ENCODE measurements at regions not wholly inside any gene's neighbourhood (a gene's known extent, or its start where the extent isn't known, plus 50 kb on each side); places are given as distances from the start of the nearest gene placed in this dataset.
"Not testable (repeated sequence)": the region's sequence is repeated elsewhere in the genome, so short reads cannot be mapped to it uniquely, and the experiment has no call there.

- DNase-seq, result not testable (repeated sequence)
Measured at GRCh38 chr17:20633268-20634059, 53.9 kb downstream of the CDRT15L2 start.

- not testable (repeated sequence) for DNase-seq
Measured at GRCh38 chr17:20640147-20640546, 60.6 kb downstream of the CDRT15L2 start.

- DNase-seq, result not testable (repeated sequence)
Measured at GRCh38 chr17:20646661-20647272, 67.2 kb downstream of the CDRT15L2 start.

DNA sequence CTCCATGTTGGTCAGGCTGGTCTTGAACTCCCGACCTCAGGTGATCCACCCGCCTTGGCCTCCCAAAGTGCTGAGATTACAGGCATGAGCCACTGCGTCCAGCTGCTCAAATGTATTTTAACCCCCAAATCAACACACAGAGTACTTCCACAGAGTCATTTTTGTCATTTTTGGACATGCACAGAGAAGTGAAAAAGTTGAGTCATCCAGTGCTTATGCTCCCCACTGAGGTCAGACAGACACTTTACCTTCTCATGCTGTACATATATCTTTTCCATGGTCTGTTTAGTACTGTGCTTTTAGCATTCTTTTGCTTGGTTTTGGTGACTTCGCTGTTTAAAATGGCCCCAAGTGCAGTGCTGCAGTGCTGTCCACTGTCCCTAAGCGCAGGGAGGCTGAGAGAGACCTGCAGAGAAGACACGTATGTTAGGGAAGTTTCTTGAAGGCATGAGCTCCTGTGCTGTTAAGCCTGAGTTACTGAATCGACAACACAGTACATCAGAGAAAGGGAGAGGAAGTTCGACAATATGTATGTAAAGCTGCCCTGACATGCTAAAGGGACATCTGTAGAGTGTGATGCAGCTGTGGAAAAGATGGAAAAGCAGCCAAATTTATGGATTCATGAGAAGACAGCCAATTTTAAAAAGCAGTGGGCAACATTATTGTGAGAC, 69.7 kb downstream of the CDRT15L2 start:
- not testable (repeated sequence) for DNase-seq

GRCh38 chr17:20651022-20651421, 71.5 kb downstream of the CDRT15L2 start:
- not testable (repeated sequence) for DNase-seq

GRCh38 chr17:20651736-20652135, 72.2 kb downstream of the CDRT15L2 start:
- DNase-seq, result not testable (repeated sequence)

DNA sequence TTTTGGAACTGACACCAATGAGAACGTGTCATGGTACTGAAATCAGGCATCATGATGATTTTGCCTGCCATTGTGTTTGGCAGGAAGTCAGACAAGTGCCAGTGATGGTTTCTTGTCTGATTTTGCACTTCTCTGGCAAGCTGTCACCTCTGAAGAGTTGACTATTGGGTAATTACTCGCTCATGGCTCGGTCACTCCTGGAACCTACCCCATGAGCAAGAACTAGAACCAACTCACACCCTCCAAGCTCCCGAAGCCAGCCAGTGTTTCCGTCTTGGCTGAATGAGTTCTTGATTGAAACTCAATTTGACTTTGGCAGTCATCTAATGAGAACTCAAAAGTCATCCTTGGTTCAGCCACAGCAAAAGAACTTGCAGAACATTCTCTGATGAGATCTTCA, 73.9 kb downstream of the CDRT15L2 start:
- DNase-seq, result not testable (repeated sequence)

GRCh38 chr17:20654114-20654513, 74.6 kb downstream of the CDRT15L2 start:
- peak; percentile 10 for DNase-seq

DNA sequence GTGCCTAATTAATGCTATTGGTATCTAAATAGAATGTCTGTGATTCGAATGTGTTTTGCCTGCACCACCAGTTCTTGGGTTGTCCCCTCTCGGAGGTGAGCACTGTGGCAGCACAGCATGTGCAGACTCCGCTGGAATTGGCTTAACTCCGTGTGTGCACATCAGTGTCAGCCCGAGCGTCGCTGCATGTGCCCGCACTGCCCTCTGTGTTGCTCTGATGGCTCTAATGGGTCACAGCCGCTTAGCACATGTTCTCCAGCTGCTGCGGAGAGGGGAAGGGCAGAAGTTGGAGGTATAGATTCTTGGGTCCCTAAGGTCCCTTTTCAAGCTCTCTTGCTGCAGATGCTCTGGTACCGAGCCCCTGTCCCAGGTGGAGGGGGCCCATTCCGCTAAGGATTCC, 75.1 kb downstream of the CDRT15L2 start:
- not testable (repeated sequence) for DNase-seq

- DNase-seq, result not testable (repeated sequence)
Measured at GRCh38 chr17:20665103-20665955, 85.8 kb downstream of the CDRT15L2 start.

DNA sequence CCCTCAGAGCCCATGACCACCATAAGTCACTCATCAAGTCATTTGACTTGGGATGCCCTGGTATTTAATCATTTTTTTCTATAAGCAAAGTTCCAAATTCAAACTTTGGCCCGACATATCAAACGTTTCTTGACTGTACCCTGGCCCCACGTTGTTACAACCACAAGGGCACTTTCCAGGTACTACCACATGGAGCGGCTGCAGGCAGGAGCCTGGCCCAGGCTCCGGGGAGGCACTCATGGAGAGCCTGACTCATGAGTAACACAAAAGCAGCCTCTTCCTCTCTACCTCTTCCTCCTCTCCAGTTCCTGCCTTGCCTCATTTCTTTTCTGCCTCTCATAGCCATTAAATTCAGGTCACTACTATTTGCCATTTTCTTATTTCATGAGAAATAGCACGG, 87.2 kb downstream of the CDRT15L2 start:
- not testable (repeated sequence) for DNase-seq

- not testable (repeated sequence) for DNase-seq
Measured at GRCh38 chr17:20667712-20668111, 88.2 kb downstream of the CDRT15L2 start.

DNA sequence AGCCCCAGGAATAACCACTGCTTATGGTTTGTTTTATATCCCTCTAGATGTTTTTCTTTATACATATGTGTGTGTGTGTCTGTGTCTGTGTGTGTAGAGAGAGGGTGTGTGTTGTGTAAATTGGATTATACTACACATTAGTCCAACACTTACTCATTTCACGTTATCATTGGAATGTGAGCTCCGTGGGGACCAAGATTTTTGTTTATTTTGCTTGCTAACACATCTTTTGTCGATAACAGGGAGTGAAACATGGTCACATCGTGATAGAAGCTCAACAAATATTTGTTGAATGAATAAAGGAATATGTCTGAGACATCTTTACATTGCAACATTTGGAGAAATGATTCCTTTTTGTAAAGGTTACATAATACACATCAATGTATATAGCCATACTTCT, 88.8 kb downstream of the CDRT15L2 start:
- DNase-seq, result not testable (repeated sequence)

GRCh38 chr17:20668868-20669267, 89.3 kb downstream of the CDRT15L2 start:
- DNase-seq, result not testable (repeated sequence)

- DNase-seq, result not testable (repeated sequence)
Measured at GRCh38 chr17:20670506-20670905, 91.0 kb downstream of the CDRT15L2 start.

- not testable (repeated sequence) for DNase-seq
Measured at GRCh38 chr17:20674374-20674773, 94.8 kb downstream of the CDRT15L2 start.

DNA sequence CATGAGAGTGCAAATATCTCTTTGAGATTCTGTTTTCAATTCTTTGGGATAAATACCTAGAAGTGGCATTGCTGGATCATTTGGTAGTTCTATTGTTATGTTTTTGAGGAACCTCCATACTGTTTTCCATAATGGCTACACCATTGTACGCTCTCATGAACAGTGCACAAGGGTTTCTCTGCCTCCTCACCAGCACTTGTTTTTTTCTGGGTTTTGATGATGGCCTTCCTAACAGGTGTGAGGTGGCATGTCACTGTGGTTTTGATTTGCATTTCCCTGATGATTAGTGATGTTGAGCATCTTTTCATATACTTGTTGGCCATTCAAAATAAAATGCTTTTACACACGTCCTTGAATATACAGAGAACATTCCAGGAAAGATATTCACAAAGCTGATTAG, 96.2 kb downstream of the CDRT15L2 start:
- not testable (repeated sequence) for DNase-seq

DNA sequence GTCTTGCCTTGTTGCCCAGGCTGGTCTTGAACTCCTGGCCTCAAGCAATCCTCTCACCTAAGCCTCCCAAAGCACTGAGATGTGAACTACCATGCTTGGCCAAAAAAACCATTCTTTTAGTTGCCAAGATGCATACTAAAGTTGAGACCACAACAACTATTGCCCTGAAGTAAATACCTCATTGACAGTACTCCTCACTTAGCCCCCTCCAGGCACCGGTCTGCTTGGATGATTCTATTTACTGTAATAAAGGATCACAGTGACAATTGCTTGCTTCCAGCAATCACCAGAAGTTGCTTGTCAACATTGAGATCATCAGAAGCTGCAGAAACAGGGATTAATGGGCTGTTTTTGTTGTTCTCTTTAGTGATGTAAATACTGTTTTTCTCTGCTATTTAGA, 97.1 kb downstream of the CDRT15L2 start:
- not testable (repeated sequence) for DNase-seq

DNA sequence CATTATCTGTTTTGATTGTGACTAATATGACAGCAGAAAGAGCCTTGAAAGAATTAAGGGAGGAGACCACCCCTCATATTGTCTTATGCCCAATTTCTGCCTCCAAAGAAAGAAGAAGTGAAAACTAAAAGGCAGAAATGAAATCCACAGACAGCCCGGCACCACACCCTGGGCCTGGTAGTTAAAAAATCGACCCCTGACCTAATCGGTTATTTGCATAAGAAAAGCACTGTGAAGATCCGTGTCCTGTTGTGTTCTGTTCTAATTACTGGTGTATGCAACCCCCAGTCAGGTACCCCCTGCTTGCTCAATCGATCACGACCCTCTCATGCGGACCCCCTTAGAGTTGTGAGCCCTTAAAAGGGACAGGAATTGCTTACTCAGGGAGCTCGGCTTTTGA, 97.9 kb downstream of the CDRT15L2 start:
- DNase-seq, result not testable (repeated sequence)

- DNase-seq, result not testable (repeated sequence)
Measured at GRCh38 chr17:20678424-20678823, 98.9 kb downstream of the CDRT15L2 start.

- not testable (repeated sequence) for DNase-seq
Measured at GRCh38 chr17:20681746-20682722, 102.5 kb downstream of the CDRT15L2 start.
